ENCODE measurements at regions not wholly inside any gene's neighbourhood (a gene's known extent, or its start where the extent isn't known, plus 50 kb on each side); places are given as distances from the start of the nearest gene placed in this dataset.

- Histone ChIP-seq H3K27ac (peak overlapping the region; percentile 3), H3K27me3 (no peaks in the 10 kb centered on the region), H3K4me3 (no peak overlapping the region), H3K36me3 (replicated peaks; ENCODE audit: insufficient read depth, low read depth) (no peaks in the 10 kb centered on the region), H2AFZ (peak overlapping the region; percentile 41), H3K9me2 (replicated peaks; ENCODE audit: insufficient read depth) (no peaks in the 10 kb centered on the region), H3K79me2 (no peaks in the 10 kb centered on the region), H4K20me1 (ENCODE audit: insufficient read depth, poor library complexity, severe bottlenecking) (no peaks in the 10 kb centered on the region), H3K4me2 (peak overlapping the region; percentile 26), H3K9me3 (ENCODE audit: low read depth) (no peaks in the 10 kb centered on the region), H3K4me1 (ENCODE audit: insufficient read depth) (no peaks in the 10 kb centered on the region)
- no peak for TF ChIP-seq EZH2phosphoT487 (IDR thresholded peaks at IDR 0.05; ENCODE audit: low read depth, severe bottlenecking, unreplicated experiment)
- DNase-seq (ENCODE audit: low spot score), result no peak
- WGBS (ENCODE audit: low lambda C conversion rate, missing lambda C conversion rate), result 34% methylated on average over 2 of the region's 2 CpGs
Measured at GRCh38 chr3:153319705-153320554, 157.9 kb downstream of the RAP2B start.

GRCh38 chr3:153320585-153321128 is 158.6 kb downstream of the RAP2B start:
- Histone ChIP-seq H2AFZ (peak overlapping the region; percentile 41), H3K36me3 (replicated peaks; ENCODE audit: insufficient read depth, low read depth) (no peaks in the 10 kb centered on the region), H3K79me2 (no peaks in the 10 kb centered on the region), H3K9me3 (ENCODE audit: low read depth) (no peaks in the 10 kb centered on the region), H3K4me3 (no peak overlapping the region), H4K20me1 (ENCODE audit: insufficient read depth, poor library complexity, severe bottlenecking) (no peaks in the 10 kb centered on the region), H3K27ac (no peak overlapping the region), H3K27me3 (no peaks in the 10 kb centered on the region), H3K4me2 (peak overlapping the region; percentile 26), H3K9me2 (replicated peaks; ENCODE audit: insufficient read depth) (no peaks in the 10 kb centered on the region), H3K4me1 (ENCODE audit: insufficient read depth) (no peaks in the 10 kb centered on the region)
- no peak for TF ChIP-seq EZH2 (IDR thresholded peaks at IDR 0.05; ENCODE audit: borderline replicate concordance)
- no peak for TF ChIP-seq CTCF (IDR thresholded peaks at IDR 0.05; ENCODE audit: poor library complexity)
- TF ChIP-seq EZH2phosphoT487 (IDR thresholded peaks at IDR 0.05; ENCODE audit: low read depth, severe bottlenecking, unreplicated experiment), result no peak
- no peak for DNase-seq (ENCODE audit: low spot score)
- WGBS (ENCODE audit: low lambda C conversion rate, missing lambda C conversion rate), result 85% methylated on average over 6 of the region's 6 CpGs

GRCh38 chr3:153328690-153329089 is 166.7 kb downstream of the RAP2B start:
- no peak for TF ChIP-seq CTCF (IDR thresholded peaks at IDR 0.05; ENCODE audit: poor library complexity)
- no peak for TF ChIP-seq EZH2 (IDR thresholded peaks at IDR 0.05; ENCODE audit: borderline replicate concordance)
- TF ChIP-seq EZH2phosphoT487 (IDR thresholded peaks at IDR 0.05; ENCODE audit: low read depth, severe bottlenecking, unreplicated experiment), result no peak
- Histone ChIP-seq H3K4me1 (ENCODE audit: insufficient read depth) (no peaks in the 10 kb centered on the region), H2AFZ (no peak overlapping the region), H4K20me1 (ENCODE audit: insufficient read depth, poor library complexity, severe bottlenecking) (no peaks in the 10 kb centered on the region), H3K9me2 (replicated peaks; ENCODE audit: insufficient read depth) (no peaks in the 10 kb centered on the region), H3K79me2 (no peaks in the 10 kb centered on the region), H3K9me3 (ENCODE audit: low read depth) (no peaks in the 10 kb centered on the region), H3K4me2 (no peak overlapping the region), H3K4me3 (no peak overlapping the region), H3K27me3 (no peaks in the 10 kb centered on the region), H3K27ac (no peak overlapping the region), H3K36me3 (replicated peaks; ENCODE audit: insufficient read depth, low read depth) (no peaks in the 10 kb centered on the region)
- DNase-seq (ENCODE audit: low spot score), result no peak
- WGBS (ENCODE audit: low lambda C conversion rate, missing lambda C conversion rate), result 94% methylated on average over 2 of the region's 2 CpGs

- no peak for DNase-seq (ENCODE audit: low spot score)
- H4K20me1 ChIP-seq (ENCODE audit: insufficient read depth, poor library complexity, severe bottlenecking), result no peaks in the 10 kb centered on the region
- no peak for TF ChIP-seq EZH2phosphoT487 (IDR thresholded peaks at IDR 0.05; ENCODE audit: low read depth, severe bottlenecking, unreplicated experiment)
- no peak for TF ChIP-seq CTCF (IDR thresholded peaks at IDR 0.05; ENCODE audit: poor library complexity)
- TF ChIP-seq EZH2 (IDR thresholded peaks at IDR 0.05; ENCODE audit: borderline replicate concordance), result no peak
- no peaks in the 10 kb centered on the region for H3K4me1 ChIP-seq (ENCODE audit: insufficient read depth)
- no peak overlapping the region for H2AFZ ChIP-seq
- H3K4me3 ChIP-seq, result no peak overlapping the region
- H3K4me2 ChIP-seq, result no peak overlapping the region
- WGBS (ENCODE audit: low lambda C conversion rate, missing lambda C conversion rate), result 96% methylated on average over 1 of the region's 1 CpG
- H3K27me3 ChIP-seq, result no peaks in the 10 kb centered on the region
- H3K79me2 ChIP-seq, result no peaks in the 10 kb centered on the region
- no peaks in the 10 kb centered on the region for H3K9me3 ChIP-seq (ENCODE audit: low read depth)
- H3K27ac ChIP-seq, result no peak overlapping the region
- H3K36me3 ChIP-seq (replicated peaks; ENCODE audit: insufficient read depth, low read depth), result no peaks in the 10 kb centered on the region
- no peaks in the 10 kb centered on the region for H3K9me2 ChIP-seq (replicated peaks; ENCODE audit: insufficient read depth)
Measured at GRCh38 chr3:153330901-153331300, 168.9 kb downstream of the RAP2B start.
